Uterus (tissue), 3 donors: ENCODE measurements at regions not wholly inside any gene's neighbourhood (a gene's known extent, or its start where the extent isn't known, plus 50 kb on each side); places are given as distances from the start of the nearest gene placed in this dataset.

Experiments used
- DNase-seq, 2 donors: peaks; one replicate each; pipeline ENCODE4 v3.0.0-alpha.2; 2019 to 2020
- H3K27ac ChIP-seq, 2 donors: fragments of 200-600 bp; sonication (generic); 1 replicate in 1 of 2; 2 replicates in 1 of 2; pipeline ENCODE4 v1.5.1; 2016 to 2018
- H3K27me3 ChIP-seq, 2 donors: fragments of 200-600 bp; sonication (generic); one replicate each; pipeline ENCODE4 v1.5.1; 2018 to 2019; ENCODE audit warnings: control low read depth in 1 of 2
- H3K36me3 ChIP-seq, 2 donors: fragments of 200-600 bp; sonication (generic); one replicate each; pipeline ENCODE4 v1.5.1; 2019; ENCODE audit warnings: control low read depth in 1 of 2
- H3K4me1 ChIP-seq, 2 donors: fragments of 200-600 bp; sonication (generic); one replicate each; pipeline ENCODE4 v1.5.1; 2018 to 2019; ENCODE audit warnings: control low read depth in 1 of 2
- H3K4me3 ChIP-seq, 2 donors: fragments of 200-600 bp; sonication (generic); 1 replicate in 1 of 2; 2 replicates in 1 of 2; pipeline ENCODE4 v1.5.1; 2018 to 2019; ENCODE audit warnings: mild to moderate bottlenecking in 1 of 2
- H3K9me3 ChIP-seq, 2 donors: fragments of 200-600 bp; sonication (generic); one replicate each; pipeline ENCODE4 v1.5.1; 2019; ENCODE audit warnings: control low read depth in 1 of 2
- CTCF ChIP-seq, 4 experiments: fragments of 200-600 bp in 2 of 4; fragments of 450-650 bp in 2 of 4; sonication (generic) in 2 of 4; IDR thresholded peaks; one replicate each; pipeline ENCODE4 v1.5.1; 2016 to 2019; ENCODE audit warnings: antibody characterized with exemption in 4 of 4, mild to moderate bottlenecking in 2 of 4, moderate library complexity in 1 of 4
- POLR2A ChIP-seq, 2 donors: fragments of 450-650 bp; IDR thresholded peaks; one replicate each; pipeline ENCODE4 v1.6.1; 2016; ENCODE audit warnings: antibody characterized with exemption in 2 of 2, mild to moderate bottlenecking in 1 of 2, moderate library complexity in 1 of 2
- intact Hi-C: fragments of 100-400 bp; cut with DNase I; formaldehyde crosslinking; loops from one replicate; pipeline ENCODE4 v1.15.1; 2023; ENCODE audit warnings: low total_unique reads
- donor health status: DM: yes; HTN: yes; CAD: no.

- Histone ChIP-seq H3K4me1 (no peaks in the 10 kb centered on the region), H3K36me3 (no peaks in the 10 kb centered on the region), H3K4me3 (no peak overlapping the region), H3K27ac (no peak overlapping the region), H3K27me3 (no peaks in the 10 kb centered on the region), H3K9me3 (no peaks in the 10 kb centered on the region)
- intact Hi-C loops = no loop called here
- DNase-seq = no peak
- TF ChIP-seq CTCF (IDR thresholded peaks at IDR 0.05) (no peak), POLR2A (IDR thresholded peaks at IDR 0.05) (no peak)
These were observed 1523.7 kb upstream of the PIK3C3 start for GRCh38 chr18:40431071-40431985.

- Histone ChIP-seq H3K9me3 (no peaks in the 10 kb centered on the region), H3K4me1 (no peaks in the 10 kb centered on the region), H3K27me3 (no peaks in the 10 kb centered on the region), H3K36me3 (no peaks in the 10 kb centered on the region), H3K27ac (no peak overlapping the region), H3K4me3 (no peak overlapping the region)
- intact Hi-C loops = no loop called here
- DNase-seq = no peak
- no peak for TF ChIP-seq CTCF (IDR thresholded peaks at IDR 0.05)
- TF ChIP-seq POLR2A (IDR thresholded peaks at IDR 0.05) = no peak
These were observed 1531.7 kb upstream of the PIK3C3 start for GRCh38 chr18:40423291-40423690.

- H3K27me3 ChIP-seq = no peaks in the 10 kb centered on the region
- intact Hi-C loops = no loop called here
- no peak for TF ChIP-seq CTCF (IDR thresholded peaks at IDR 0.05)
- no peak for TF ChIP-seq POLR2A (IDR thresholded peaks at IDR 0.05)
- DNase-seq = no peak
- no peaks in the 10 kb centered on the region for H3K9me3 ChIP-seq
- no peaks in the 10 kb centered on the region for H3K36me3 ChIP-seq
- no peak overlapping the region for H3K27ac ChIP-seq
- H3K4me1 ChIP-seq = no peaks in the 10 kb centered on the region
- H3K4me3 ChIP-seq = no peak overlapping the region
These were observed 1534.4 kb upstream of the PIK3C3 start for GRCh38 chr18:40420675-40421074.

GRCh38 chr18:40417501-40417900 is 1537.5 kb upstream of the PIK3C3 start:
- H3K9me3 ChIP-seq = no peaks in the 10 kb centered on the region
- H3K27me3 ChIP-seq = no peaks in the 10 kb centered on the region
- intact Hi-C loops = no loop called here
- no peaks in the 10 kb centered on the region for H3K36me3 ChIP-seq
- no peak for DNase-seq
- H3K27ac ChIP-seq = no peak overlapping the region
- no peak overlapping the region for H3K4me3 ChIP-seq
- no peak for TF ChIP-seq POLR2A (IDR thresholded peaks at IDR 0.05)
- no peak for TF ChIP-seq CTCF (IDR thresholded peaks at IDR 0.05)
- no peaks in the 10 kb centered on the region for H3K4me1 ChIP-seq

GRCh38 chr18:40415821-40416220 is 1539.2 kb upstream of the PIK3C3 start:
- Histone ChIP-seq H3K9me3 (no peaks in the 10 kb centered on the region), H3K4me3 (no peak overlapping the region), H3K4me1 (no peaks in the 10 kb centered on the region), H3K36me3 (no peaks in the 10 kb centered on the region), H3K27ac (no peak overlapping the region), H3K27me3 (no peaks in the 10 kb centered on the region)
- DNase-seq = no peak
- TF ChIP-seq POLR2A (IDR thresholded peaks at IDR 0.05) (no peak), CTCF (IDR thresholded peaks at IDR 0.05) (no peak)
- intact Hi-C loops = no loop called here
